ENCODE measurements at regions not wholly inside any gene's neighbourhood (a gene's known extent, or its start where the extent isn't known, plus 50 kb on each side); places are given as distances from the start of the nearest gene placed in this dataset.

DNA sequence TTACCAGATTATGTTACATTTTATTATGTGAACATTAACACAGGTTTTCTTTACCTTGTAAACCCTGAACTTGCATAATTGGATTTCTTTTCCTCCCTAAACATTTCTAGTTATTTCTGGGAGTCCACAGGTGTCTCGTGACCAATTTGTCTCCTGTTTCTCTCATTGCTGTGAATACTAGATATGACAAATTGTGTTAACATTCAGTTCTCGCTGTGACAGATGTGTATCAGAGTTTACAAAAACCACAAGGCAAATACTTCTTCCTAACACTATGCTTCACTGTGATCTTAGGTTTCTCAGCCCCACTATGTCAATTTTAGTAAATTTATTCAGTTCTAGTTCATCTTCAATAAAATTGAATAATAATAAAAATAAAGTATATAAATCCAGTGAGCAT lies 1554.9 kb downstream of the EFNB2 start:
- WGBS, 2 donors = 45 to 74% methylated on average over 2 of the region's 2 CpGs
- intact Hi-C loops (cut with DNase I) = no loop called here

DNA sequence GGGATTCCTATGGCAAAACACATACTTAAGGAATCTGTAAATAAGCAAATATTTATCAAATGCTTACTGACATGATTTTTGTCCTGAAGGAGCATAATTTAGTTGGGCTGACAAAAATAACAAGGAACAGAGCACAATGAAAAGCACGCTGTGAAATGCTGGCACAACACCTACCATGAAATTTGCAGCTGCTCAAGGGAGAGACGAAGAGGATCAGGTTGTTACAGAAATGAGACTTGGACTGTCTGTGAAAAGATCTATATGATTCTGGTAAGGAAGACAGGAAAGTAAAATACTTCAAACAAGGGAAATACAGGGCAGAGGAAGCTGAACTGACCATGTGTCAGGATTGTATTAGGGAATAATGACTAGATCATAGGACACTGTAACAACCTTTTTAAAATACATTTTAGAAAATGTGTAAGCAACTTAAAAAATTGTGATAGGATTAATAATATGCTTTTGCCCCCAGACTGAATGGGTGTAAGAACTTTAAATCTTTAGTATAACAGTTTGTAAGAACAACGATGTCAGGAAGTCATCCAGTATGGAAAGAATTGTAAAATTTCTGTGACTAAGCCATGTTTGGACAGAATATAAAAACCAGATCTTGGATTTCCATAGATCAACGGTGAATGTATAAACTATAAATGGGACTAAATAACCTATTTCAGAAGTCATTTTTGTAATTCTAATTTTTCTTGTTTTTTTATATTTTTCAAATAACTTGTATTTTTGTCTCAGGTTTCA lies 1556.0 kb downstream of the EFNB2 start:
- no peak overlapping the region for H3K4me3 ChIP-seq
- no peaks in the 10 kb centered on the region for H3K36me3 ChIP-seq
- intact Hi-C loops (cut with DNase I) = no loop called here
- no peak for DNase-seq
- TF ChIP-seq POLR2A (IDR thresholded peaks at IDR 0.05) = no peak
- TF ChIP-seq POLR2AphosphoS5 (IDR thresholded peaks at IDR 0.05) = no peak
- no peak for TF ChIP-seq EP300 (IDR thresholded peaks at IDR 0.05)
- TF ChIP-seq, protein P1, sequence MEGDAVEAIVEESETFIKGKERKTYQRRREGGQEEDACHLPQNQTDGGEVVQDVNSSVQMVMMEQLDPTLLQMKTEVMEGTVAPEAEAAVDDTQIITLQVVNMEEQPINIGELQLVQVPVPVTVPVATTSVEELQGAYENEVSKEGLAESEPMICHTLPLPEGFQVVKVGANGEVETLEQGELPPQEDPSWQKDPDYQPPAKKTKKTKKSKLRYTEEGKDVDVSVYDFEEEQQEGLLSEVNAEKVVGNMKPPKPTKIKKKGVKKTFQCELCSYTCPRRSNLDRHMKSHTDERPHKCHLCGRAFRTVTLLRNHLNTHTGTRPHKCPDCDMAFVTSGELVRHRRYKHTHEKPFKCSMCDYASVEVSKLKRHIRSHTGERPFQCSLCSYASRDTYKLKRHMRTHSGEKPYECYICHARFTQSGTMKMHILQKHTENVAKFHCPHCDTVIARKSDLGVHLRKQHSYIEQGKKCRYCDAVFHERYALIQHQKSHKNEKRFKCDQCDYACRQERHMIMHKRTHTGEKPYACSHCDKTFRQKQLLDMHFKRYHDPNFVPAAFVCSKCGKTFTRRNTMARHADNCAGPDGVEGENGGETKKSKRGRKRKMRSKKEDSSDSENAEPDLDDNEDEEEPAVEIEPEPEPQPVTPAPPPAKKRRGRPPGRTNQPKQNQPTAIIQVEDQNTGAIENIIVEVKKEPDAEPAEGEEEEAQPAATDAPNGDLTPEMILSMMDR (IDR thresholded peaks at IDR 0.05) = no peak
- H3K27me3 ChIP-seq = no peaks in the 10 kb centered on the region
- WGBS, 2 donors = 70 to 79% methylated on average over 4 of the region's 4 CpGs
- H3K4me1 ChIP-seq = peaks cover 0 to 10% (median 4%) of the 10 kb centered on the region in 4 donors
- no peak overlapping the region for H3K27ac ChIP-seq
- H3K9me3 ChIP-seq = no peaks in the 10 kb centered on the region

More for the DNA sequence above, 1554.9 kb downstream of the EFNB2 start:
- H3K4me1 ChIP-seq = peaks cover 0 to 15% (median 4%) of the 10 kb centered on the region in 4 donors
- H3K27me3 ChIP-seq = no peaks in the 10 kb centered on the region
- no peak overlapping the region for H3K27ac ChIP-seq
- DNase-seq = no peak
- no peaks in the 10 kb centered on the region for H3K36me3 ChIP-seq
- TF ChIP-seq, protein P1 (IDR thresholded peaks at IDR 0.05) = no peak
- TF ChIP-seq POLR2A (IDR thresholded peaks at IDR 0.05) = no peak
- no peak for TF ChIP-seq POLR2AphosphoS5 (IDR thresholded peaks at IDR 0.05)
- TF ChIP-seq EP300 (IDR thresholded peaks at IDR 0.05) = no peak
- H3K9me3 ChIP-seq = no peaks in the 10 kb centered on the region
- H3K4me3 ChIP-seq = no peak overlapping the region

DNA sequence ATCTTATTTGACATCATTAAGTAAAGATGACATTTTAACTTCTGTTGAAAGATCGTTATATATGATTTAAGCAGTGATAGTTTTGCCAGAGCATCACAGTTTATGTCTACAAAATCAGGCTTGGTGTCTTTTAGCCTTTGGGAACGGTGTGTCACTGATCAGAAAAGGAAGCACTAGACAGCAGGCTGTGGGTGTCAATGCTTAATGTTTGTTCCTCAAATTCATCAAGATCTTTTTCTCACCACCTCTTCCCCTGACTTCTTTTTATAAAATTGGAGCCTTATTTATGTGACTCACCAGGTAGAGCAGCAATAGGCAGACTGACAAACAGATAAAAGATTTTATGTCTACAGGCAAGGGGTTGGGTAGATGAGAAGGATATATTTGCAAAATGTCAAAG lies 1558.5 kb downstream of the EFNB2 start:
- Histone ChIP-seq H3K4me1 (no peaks in the 10 kb centered on the region), H3K27ac (no peak overlapping the region), H3K27me3 (no peaks in the 10 kb centered on the region), H3K36me3 (no peaks in the 10 kb centered on the region), H3K4me3 (no peak overlapping the region), H3K9me3 (no peaks in the 10 kb centered on the region)
- DNase-seq = no peak
- intact Hi-C loops (cut with DNase I) = no loop called here
- 55 to 69% methylated on average over 2 of the region's 2 CpGs for WGBS, 2 donors
- TF ChIP-seq POLR2A (IDR thresholded peaks at IDR 0.05) (no peak), EP300 (IDR thresholded peaks at IDR 0.05) (no peak), POLR2AphosphoS5 (IDR thresholded peaks at IDR 0.05) (no peak)
- TF ChIP-seq, protein P1 (IDR thresholded peaks at IDR 0.05) = no peak

DNA sequence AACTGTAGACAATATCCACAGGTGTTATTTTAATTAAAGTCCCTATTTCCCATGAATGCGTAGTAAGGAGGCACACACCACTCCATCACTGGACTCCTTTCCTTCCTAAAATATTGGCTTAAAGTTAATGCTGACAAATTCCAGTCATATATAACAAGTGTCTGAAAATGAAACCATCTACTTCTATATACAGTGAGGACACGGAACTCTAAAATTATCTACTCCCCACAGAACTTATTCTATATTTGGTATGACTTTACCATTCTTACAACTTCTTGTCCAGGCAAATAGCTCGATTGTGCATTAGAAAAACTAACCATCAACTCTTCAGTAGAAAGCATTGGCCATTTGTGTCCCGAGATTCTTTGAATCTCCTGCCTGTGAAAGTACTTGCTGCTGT lies 1560.2 kb downstream of the EFNB2 start:
- Histone ChIP-seq H3K27me3 (no peaks in the 10 kb centered on the region), H3K9me3 (no peaks in the 10 kb centered on the region), H3K36me3 (no peaks in the 10 kb centered on the region), H3K4me1 (no peaks in the 10 kb centered on the region), H3K27ac (no peak overlapping the region), H3K4me3 (no peak overlapping the region)
- TF ChIP-seq EP300 (IDR thresholded peaks at IDR 0.05) (no peak), POLR2AphosphoS5 (IDR thresholded peaks at IDR 0.05) (no peak), POLR2A (IDR thresholded peaks at IDR 0.05) (no peak)
- TF ChIP-seq, protein P1 (IDR thresholded peaks at IDR 0.05) = no peak
- intact Hi-C loops (cut with DNase I) = no loop called here
- no peak for DNase-seq
- 48 to 54% methylated on average over 4 of the region's 4 CpGs for WGBS, 2 donors

DNA sequence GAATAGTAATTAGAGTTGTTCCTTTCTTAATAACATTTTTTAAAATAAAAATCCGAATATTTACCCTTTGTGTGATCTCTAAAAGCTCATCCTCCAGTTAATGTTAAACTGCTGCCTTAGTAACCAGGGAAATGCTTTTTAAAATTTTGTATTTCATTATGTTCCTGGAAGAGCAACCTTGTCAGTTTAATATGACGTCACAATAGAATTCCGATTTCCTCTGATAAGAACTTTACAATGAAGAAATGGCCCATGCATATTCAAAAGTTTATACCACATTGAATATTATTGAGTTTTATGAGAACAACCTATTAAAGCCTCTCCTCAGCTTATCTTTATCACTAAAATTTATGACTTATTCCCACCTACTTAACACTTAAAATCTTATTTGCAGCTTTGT lies 1566.6 kb downstream of the EFNB2 start:
- Histone ChIP-seq H3K27me3 (no peaks in the 10 kb centered on the region), H3K36me3 (no peaks in the 10 kb centered on the region), H3K4me3 (no peak overlapping the region), H3K27ac (no peak overlapping the region), H3K4me1 (no peaks in the 10 kb centered on the region), H3K9me3 (no peaks in the 10 kb centered on the region)
- DNase-seq = no peak
- 86 to 92% methylated on average over 3 of the region's 3 CpGs for WGBS, 2 donors
- intact Hi-C loops (cut with DNase I) = no loop called here
- TF ChIP-seq EP300 (IDR thresholded peaks at IDR 0.05) = no peak
- no peak for TF ChIP-seq POLR2AphosphoS5 (IDR thresholded peaks at IDR 0.05)
- TF ChIP-seq, protein P1 (IDR thresholded peaks at IDR 0.05) = no peak
- no peak for TF ChIP-seq POLR2A (IDR thresholded peaks at IDR 0.05)
